ENCODE measurements at regions not wholly inside any gene's neighbourhood (a gene's known extent, or its start where the extent isn't known, plus 50 kb on each side); places are given as distances from the start of the nearest gene placed in this dataset.

- H3K4me2 ChIP-seq (ENCODE audit: low read length): no peak overlapping the region
- no peak overlapping the region for H3K27ac ChIP-seq (ENCODE audit: low read depth, low read length, poor library complexity, severe bottlenecking)
- no peaks in the 10 kb centered on the region for H3K9me2 ChIP-seq (ENCODE audit: low read depth, low read length)
- H3K27me3 ChIP-seq (ENCODE audit: insufficient read depth, low read length): no peaks in the 10 kb centered on the region
- no peak overlapping the region for H3K9ac ChIP-seq (ENCODE audit: low read length)
- H3K4me3 ChIP-seq (ENCODE audit: low read depth, low read length, poor library complexity, severe bottlenecking): no peak overlapping the region
- no peak overlapping the region for H2AFZ ChIP-seq (ENCODE audit: low read length)
- H4K20me1 ChIP-seq (ENCODE audit: insufficient read depth, low read length): no peaks in the 10 kb centered on the region
- H3K4me1 ChIP-seq (ENCODE audit: insufficient read depth, low read length, severe bottlenecking): no peaks in the 10 kb centered on the region
- H3K36me3 ChIP-seq (ENCODE audit: insufficient read depth, low read length): no peaks in the 10 kb centered on the region
- no peaks in the 10 kb centered on the region for H3F3A ChIP-seq (ENCODE audit: insufficient read depth, low read length)
- H3K9me3 ChIP-seq (ENCODE audit: low read length): no peaks in the 10 kb centered on the region
- H3K79me2 ChIP-seq (ENCODE audit: insufficient read depth, low read length): no peaks in the 10 kb centered on the region
- TF ChIP-seq EZH2 (IDR thresholded peaks at IDR 0.05; ENCODE audit: borderline replicate concordance, low read length): no peak
- no peak for TF ChIP-seq CTCF (IDR thresholded peaks at IDR 0.05; ENCODE audit: low read length)
Observed at GRCh38 chr1:88321706-88322105, 362.4 kb upstream of the PKN2 start.

- TF ChIP-seq CTCF (IDR thresholded peaks at IDR 0.05; ENCODE audit: low read length): no peak
- no peak for TF ChIP-seq EZH2 (IDR thresholded peaks at IDR 0.05; ENCODE audit: borderline replicate concordance, low read length)
- no peaks in the 10 kb centered on the region for H4K20me1 ChIP-seq (ENCODE audit: insufficient read depth, low read length)
- no peaks in the 10 kb centered on the region for H3F3A ChIP-seq (ENCODE audit: insufficient read depth, low read length)
- H3K4me1 ChIP-seq (ENCODE audit: insufficient read depth, low read length, severe bottlenecking): no peaks in the 10 kb centered on the region
- H3K9me2 ChIP-seq (ENCODE audit: low read depth, low read length): no peaks in the 10 kb centered on the region
- H3K9me3 ChIP-seq (ENCODE audit: low read length): no peaks in the 10 kb centered on the region
- no peaks in the 10 kb centered on the region for H3K36me3 ChIP-seq (ENCODE audit: insufficient read depth, low read length)
- no peak overlapping the region for H3K27ac ChIP-seq (ENCODE audit: low read depth, low read length, poor library complexity, severe bottlenecking)
- no peaks in the 10 kb centered on the region for H3K27me3 ChIP-seq (ENCODE audit: insufficient read depth, low read length)
- no peak overlapping the region for H2AFZ ChIP-seq (ENCODE audit: low read length)
- no peak overlapping the region for H3K4me2 ChIP-seq (ENCODE audit: low read length)
- no peak overlapping the region for H3K4me3 ChIP-seq (ENCODE audit: low read depth, low read length, poor library complexity, severe bottlenecking)
- no peak overlapping the region for H3K9ac ChIP-seq (ENCODE audit: low read length)
- no peaks in the 10 kb centered on the region for H3K79me2 ChIP-seq (ENCODE audit: insufficient read depth, low read length)
Observed at GRCh38 chr1:88324899-88325298, 359.2 kb upstream of the PKN2 start.

- Histone ChIP-seq H2AFZ (ENCODE audit: low read length) (no peak overlapping the region), H3K4me1 (ENCODE audit: insufficient read depth, low read length, severe bottlenecking) (no peaks in the 10 kb centered on the region), H3K4me2 (ENCODE audit: low read length) (no peak overlapping the region), H3K27ac (ENCODE audit: low read depth, low read length, poor library complexity, severe bottlenecking) (no peak overlapping the region), H3K27me3 (ENCODE audit: insufficient read depth, low read length) (no peaks in the 10 kb centered on the region), H3K9me3 (ENCODE audit: low read length) (no peaks in the 10 kb centered on the region), H3K36me3 (ENCODE audit: insufficient read depth, low read length) (no peaks in the 10 kb centered on the region), H4K20me1 (ENCODE audit: insufficient read depth, low read length) (no peaks in the 10 kb centered on the region), H3K79me2 (ENCODE audit: insufficient read depth, low read length) (no peaks in the 10 kb centered on the region), H3F3A (ENCODE audit: insufficient read depth, low read length) (no peaks in the 10 kb centered on the region), H3K9me2 (ENCODE audit: low read depth, low read length) (no peaks in the 10 kb centered on the region), H3K9ac (ENCODE audit: low read length) (no peak overlapping the region), H3K4me3 (ENCODE audit: low read depth, low read length, poor library complexity, severe bottlenecking) (no peak overlapping the region)
- TF ChIP-seq EZH2 (IDR thresholded peaks at IDR 0.05; ENCODE audit: borderline replicate concordance, low read length) (no peak), CTCF (IDR thresholded peaks at IDR 0.05; ENCODE audit: low read length) (no peak)
Observed at GRCh38 chr1:88327391-88328267, 356.4 kb upstream of the PKN2 start.

All from OCI-LY1 (cell line).